Mucosa of descending colon (tissue), 3 donors: ENCODE measurements at regions not wholly inside any gene's neighbourhood (a gene's known extent, or its start where the extent isn't known, plus 50 kb on each side); places are given as distances from the start of the nearest gene placed in this dataset.

Experiments used
- ATAC-seq: fragments of 200-7000 bp; cut with Tn5 transposase; one replicate; pipeline ENCODE4 v1.9.1; 2020; ENCODE audit warnings: mild to moderate bottlenecking, moderate library complexity
- DNase-seq, 3 donors: peaks; one replicate each; pipeline ENCODE4 v3.0.0-alpha.2; 2020
- H3K36me3 ChIP-seq: fragments of 200-600 bp; one replicate; pipeline ENCODE4 v1.8.0; 2021; ENCODE audit warnings: low read depth, mild to moderate bottlenecking
- H3K4me1 ChIP-seq: fragments of 200-600 bp; one replicate; pipeline ENCODE4 v1.8.0; 2021; ENCODE audit warnings: low read depth, mild to moderate bottlenecking
- H3K4me3 ChIP-seq: fragments of 200-600 bp; one replicate; pipeline ENCODE4 v1.8.0; 2021; ENCODE audit warnings: mild to moderate bottlenecking
- H3K9me3 ChIP-seq: fragments of 200-600 bp; one replicate; pipeline ENCODE4 v1.8.0; 2021; ENCODE audit warnings: mild to moderate bottlenecking
- CTCF ChIP-seq: fragments of 200-600 bp; IDR thresholded peaks from one replicate; pipeline ENCODE4 v1.8.0; 2022; ENCODE audit warnings: antibody characterized with exemption, mild to moderate bottlenecking
- intact Hi-C, 2 donors: fragments of 100-400 bp; cut with DNase I in 1 of 2; cut with micrococcal nuclease in 1 of 2; formaldehyde crosslinking; loops; one replicate each; pipeline versions ENCODE4 v1.11.0 to v1.11.1; 2022; cut with DNase I, micrococcal nuclease
- donor health status: DM: no; HTN: no; CAD: no; lungs with moderate emphysema.
- donor health status: DM: no; HTN: no; CAD: no.
- donor health status: DM: no; HTN: yes; CAD: no.

GRCh38 chr15:31442226-31442625 is 115.6 kb downstream of the KLF13 start:
- Histone ChIP-seq H3K4me3 (no peak overlapping the region), H3K9me3 (no peaks in the 10 kb centered on the region), H3K4me1 (peaks cover 10% of the 10 kb centered on the region), H3K36me3 (no peaks in the 10 kb centered on the region)
- ATAC-seq, result peak; percentile 10
- intact Hi-C loops, result no loop called here
- DNase-seq, result peak in 1 of 3 donors; percentile 53
- TF ChIP-seq CTCF, result no peak

GRCh38 chr15:31442699-31443111 is 116.1 kb downstream of the KLF13 start:
- H3K4me1 ChIP-seq, result peaks cover 10% of the 10 kb centered on the region
- no peak for DNase-seq
- no peaks in the 10 kb centered on the region for H3K9me3 ChIP-seq
- intact Hi-C loops, result no loop called here
- no peak for ATAC-seq
- H3K4me3 ChIP-seq, result no peak overlapping the region
- H3K36me3 ChIP-seq, result no peaks in the 10 kb centered on the region
- no peak for TF ChIP-seq CTCF

- DNase-seq (no peak), ATAC-seq (no peak)
- Histone ChIP-seq H3K4me1 (peaks cover 8% of the 10 kb centered on the region), H3K9me3 (no peaks in the 10 kb centered on the region), H3K4me3 (no peak overlapping the region), H3K36me3 (no peaks in the 10 kb centered on the region)
- intact Hi-C loops, result no loop called here
- no peak for TF ChIP-seq CTCF
Observed at GRCh38 chr15:31444844-31445243, 118.2 kb downstream of the KLF13 start.

GRCh38 chr15:31446546-31446945 is 119.9 kb downstream of the KLF13 start:
- DNase-seq (no peak), ATAC-seq (no peak)
- Histone ChIP-seq H3K4me3 (no peak overlapping the region), H3K9me3 (no peaks in the 10 kb centered on the region), H3K36me3 (no peaks in the 10 kb centered on the region), H3K4me1 (peaks cover 3% of the 10 kb centered on the region)
- TF ChIP-seq CTCF, result no peak
- intact Hi-C loops, result no loop called here

- DNase-seq, result no peak
- no peak for TF ChIP-seq CTCF
- H3K4me3 ChIP-seq, result no peak overlapping the region
- no peaks in the 10 kb centered on the region for H3K4me1 ChIP-seq
- no peaks in the 10 kb centered on the region for H3K36me3 ChIP-seq
- intact Hi-C loops, result no loop called here
- ATAC-seq, result no peak
- H3K9me3 ChIP-seq, result no peaks in the 10 kb centered on the region
Observed at GRCh38 chr15:31447931-31448634, 121.4 kb downstream of the KLF13 start.

GRCh38 chr15:31448635-31448979 is 122.0 kb downstream of the KLF13 start:
- no peaks in the 10 kb centered on the region for H3K9me3 ChIP-seq
- no peaks in the 10 kb centered on the region for H3K36me3 ChIP-seq
- intact Hi-C loops, result no loop called here
- no peak for TF ChIP-seq CTCF
- no peaks in the 10 kb centered on the region for H3K4me1 ChIP-seq
- ATAC-seq (no peak), DNase-seq (no peak)
- H3K4me3 ChIP-seq, result no peak overlapping the region
